Kidney capillary endothelial cell (primary cell): ENCODE measurements at regions not wholly inside any gene's neighbourhood (a gene's known extent, or its start where the extent isn't known, plus 50 kb on each side); places are given as distances from the start of the nearest gene placed in this dataset.
"Not testable (repeated sequence)": the region's sequence is repeated elsewhere in the genome, so short reads cannot be mapped to it uniquely, and the experiment has no call there.

Experiments used
- DNase-seq: peaks from one replicate; pipeline ENCODE4 v3.0.0-alpha.2; 2018; ENCODE audit warnings: low spot score

DNA sequence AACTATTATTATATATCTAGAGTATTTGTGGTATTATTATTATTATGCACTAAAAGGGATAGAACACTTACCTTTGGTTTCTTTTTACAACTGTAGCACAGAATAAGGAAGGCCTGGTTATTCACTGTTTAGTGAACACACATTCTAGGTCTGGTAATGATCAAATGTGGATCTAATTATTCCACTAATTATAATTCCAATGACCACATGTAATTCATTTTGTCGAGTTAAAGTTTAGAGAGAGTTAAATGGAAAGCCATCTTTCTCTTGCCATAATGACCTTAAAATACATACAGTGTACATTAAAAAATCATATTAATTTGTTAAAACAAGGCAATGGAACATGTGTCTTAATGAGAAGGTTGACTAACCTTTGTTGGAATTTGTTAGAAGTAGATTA lies 147.8 kb downstream of the SEM1 start:
- no peak for DNase-seq

DNA sequence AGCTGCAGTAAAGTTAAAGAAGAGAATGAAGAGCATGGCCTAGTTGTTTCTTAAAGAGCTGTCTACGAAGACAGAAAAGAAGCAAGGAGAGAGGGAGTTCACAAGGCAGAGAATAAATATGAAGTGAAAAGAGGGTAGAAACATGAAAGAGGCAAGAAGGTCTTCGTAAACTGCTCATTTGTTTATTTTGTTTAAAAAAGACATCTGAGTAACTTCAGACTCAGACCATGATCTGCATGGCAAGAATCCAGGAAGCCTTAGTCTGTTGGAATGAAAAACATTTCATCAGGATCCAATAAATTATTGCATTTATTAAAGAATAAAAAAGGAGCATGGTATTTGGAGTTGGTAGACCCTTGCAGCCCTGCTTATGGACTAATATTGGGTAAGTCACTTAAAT lies 151.1 kb downstream of the SEM1 start:
- DNase-seq: no peak

DNA sequence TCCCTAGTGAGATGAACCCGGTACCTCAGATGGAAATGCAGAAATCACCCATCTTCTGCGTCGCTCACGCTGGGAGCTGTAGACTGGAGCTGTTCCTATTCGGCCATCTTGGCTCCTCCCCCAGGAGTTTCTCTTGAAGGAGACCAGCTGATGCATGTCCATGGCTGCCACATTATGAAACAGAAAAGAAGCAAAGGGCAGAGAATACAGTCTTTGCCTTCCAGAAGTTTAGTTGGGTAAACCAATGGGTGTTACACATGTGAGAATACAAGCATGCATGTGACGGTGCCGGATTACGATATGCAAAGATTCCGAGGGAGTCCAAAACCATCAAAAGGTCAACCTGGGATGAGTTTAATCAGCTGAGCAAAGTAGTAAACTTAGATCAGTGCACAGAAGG lies 151.6 kb downstream of the SEM1 start:
- DNase-seq: no peak

DNA sequence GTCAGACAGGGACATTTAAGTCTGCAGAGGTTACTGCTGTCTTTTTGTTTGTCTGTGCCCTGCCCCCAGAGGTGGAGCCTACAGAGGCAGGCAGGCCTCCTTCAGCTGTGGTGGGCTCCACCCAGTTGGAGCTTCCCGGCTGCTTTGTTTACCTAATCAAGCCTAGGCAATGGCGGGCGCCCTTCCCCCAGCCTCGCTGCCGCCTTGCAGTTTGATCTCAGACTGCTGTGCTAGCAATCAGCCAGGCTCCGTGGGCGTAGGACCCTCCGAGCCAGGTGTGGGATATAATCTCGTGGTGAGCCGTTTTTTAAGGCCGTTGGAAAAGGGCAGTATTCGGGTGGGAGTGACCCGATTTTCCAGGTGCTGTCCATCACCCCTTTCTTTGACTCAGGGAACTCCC lies 152.0 kb downstream of the SEM1 start:
- not testable (repeated sequence) for DNase-seq

DNA sequence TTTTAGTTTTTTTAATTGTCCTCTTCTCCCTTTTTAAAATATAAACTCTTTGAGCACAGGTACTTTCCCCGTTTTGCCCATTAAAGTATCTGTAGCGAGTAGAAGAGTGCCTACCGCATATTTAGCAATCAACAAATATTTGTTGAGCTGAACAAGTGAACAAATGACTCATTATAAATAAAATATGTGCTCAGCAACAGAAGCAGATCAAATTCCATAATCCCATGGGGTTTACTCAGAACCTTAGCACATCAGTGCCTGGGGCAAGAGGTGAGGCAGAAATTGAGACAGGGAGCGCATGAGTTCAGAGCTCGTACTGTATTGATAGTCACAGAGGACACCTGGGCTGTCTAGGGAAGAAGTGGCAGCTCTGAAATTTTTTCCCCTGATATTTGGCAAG lies 161.0 kb downstream of the SEM1 start:
- no peak for DNase-seq

DNA sequence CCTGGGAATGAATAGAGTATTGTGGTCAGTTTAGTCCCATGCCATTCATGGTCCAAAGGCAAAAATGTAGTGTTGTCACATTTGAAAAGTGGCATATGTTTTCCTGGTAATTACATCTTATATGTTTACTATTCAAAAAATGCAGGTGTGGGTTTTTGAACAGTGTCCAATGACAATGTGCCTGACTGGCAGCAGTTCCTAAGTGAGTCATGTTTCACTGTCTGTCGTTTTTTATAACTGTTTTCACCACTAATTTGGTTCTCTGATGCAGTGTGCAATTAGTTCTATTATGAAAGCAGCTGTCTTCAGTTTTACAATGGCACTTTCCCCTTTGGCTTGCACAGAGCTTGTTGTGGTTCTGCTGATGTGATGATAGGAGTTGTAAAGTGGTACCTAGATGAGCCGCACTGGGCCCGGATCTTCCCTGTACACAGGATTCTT lies 162.3 kb downstream of the SEM1 start:
- DNase-seq: no peak

DNA sequence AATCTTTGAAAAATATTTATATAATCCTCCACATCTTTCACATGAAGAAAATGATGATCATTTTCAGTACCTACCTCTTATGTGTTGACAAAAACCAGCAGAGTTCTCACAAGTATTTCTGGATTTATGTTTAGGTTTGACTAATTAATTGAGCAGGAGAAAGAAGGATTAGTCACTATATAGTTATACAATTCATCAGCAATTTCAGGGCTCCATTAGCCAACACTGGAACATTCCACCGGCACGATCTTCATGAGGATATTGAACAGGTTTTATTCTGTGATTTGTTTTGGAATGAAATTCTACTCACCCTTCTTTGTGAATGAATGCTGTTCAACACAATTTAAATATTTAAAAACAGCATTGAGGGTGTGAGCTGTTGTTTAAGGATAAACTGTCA lies 163.2 kb downstream of the SEM1 start:
- DNase-seq: no peak

DNA sequence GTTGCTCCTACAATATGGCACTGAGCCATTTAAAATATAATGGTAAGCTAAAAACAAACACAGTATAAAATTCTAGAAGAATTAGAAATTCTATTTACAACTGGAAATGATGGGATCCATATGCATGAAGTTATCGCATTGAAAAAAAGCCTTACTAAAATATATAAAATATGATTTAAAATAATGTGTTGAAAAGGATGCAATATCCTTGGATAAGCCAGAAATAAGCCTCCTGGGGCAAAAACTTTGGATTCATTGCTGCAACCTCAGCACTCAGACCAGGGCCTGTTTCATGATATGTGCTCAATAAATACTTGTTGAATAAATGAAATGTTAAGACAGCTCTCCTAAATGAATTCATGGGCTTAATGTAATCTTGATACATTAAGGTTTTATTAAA lies 170.2 kb downstream of the SEM1 start:
- DNase-seq: no peak

DNA sequence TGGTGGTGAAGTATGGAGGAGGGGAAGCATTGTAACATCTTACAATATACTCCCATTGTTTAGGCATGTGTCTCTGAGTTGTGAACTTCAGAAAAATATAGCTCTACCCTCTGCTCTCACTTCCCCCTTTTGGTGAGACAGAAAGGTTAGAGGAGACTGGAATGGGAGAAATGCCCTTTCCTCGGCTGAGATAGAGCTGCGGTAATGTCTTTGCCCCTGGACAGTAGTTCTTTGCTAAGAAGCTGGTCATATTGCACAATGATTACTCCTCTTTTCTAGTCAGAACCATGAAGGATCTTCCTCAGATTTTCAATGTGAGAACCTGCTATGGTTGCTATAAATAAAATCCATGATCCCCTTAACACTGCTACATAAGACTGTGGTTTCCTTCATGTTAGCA lies 171.0 kb downstream of the SEM1 start:
- no peak for DNase-seq

DNA sequence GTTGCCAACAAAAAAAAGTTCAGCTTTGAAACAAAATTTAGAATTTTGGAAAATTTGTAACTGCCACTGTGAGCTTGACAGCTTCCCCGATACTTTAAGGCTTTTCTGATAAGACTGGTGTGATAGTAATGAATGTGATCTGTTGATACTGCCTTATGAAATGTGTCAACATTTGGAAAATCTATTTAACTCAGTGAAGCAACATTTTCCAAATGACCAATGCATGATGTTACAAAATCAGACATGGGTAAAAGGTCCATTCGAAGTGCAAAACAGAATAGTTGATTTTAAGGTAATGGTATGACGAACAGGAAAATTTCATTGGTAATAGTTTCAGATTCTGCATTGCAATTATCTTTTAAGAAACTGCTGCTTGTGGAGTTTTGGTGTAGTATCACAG lies 175.4 kb downstream of the SEM1 start:
- DNase-seq: no peak

DNA sequence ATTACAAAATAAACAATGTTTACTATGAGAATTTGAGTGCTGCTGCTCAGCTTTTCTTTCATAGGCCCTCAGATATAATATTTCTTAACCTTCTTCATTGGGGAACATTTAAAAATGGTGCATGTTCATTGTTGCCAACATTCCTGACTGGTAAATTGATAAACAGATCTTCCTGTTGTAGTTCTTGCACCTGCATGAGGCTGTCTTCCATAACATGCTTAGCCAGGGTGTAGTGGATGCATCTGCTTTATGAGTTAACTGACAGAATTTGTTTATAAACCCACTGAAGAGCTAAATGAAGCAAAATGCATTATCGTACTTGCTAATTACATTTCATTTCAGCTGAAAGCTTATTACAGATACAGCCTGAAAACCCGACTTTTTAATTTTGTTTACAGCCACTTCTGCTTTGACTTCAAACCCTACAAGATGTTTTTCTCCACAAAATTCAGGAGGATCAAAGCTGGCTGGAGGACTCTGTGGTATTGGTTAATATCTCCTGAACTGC lies 177.2 kb downstream of the SEM1 start:
- DNase-seq: no peak

DNA sequence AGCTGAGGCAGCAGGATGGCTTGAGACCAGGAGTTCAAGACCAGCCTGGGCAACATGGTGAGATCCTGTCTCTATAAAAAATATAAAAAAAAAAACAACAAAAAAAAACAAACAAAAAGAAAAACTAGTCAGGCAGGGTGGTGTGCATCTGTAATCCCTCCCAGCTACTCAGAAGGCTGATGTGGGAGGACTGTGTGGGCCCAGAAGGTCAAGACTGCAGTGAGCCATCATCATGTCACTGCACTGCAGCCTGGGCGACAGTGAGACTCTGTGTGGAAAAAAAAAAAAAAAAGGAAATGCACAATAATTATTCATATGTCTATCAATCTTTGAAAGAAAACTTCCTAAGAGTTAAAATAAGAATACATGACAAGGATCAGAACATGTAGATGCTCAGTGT lies 178.3 kb downstream of the SEM1 start:
- DNase-seq: no peak

DNA sequence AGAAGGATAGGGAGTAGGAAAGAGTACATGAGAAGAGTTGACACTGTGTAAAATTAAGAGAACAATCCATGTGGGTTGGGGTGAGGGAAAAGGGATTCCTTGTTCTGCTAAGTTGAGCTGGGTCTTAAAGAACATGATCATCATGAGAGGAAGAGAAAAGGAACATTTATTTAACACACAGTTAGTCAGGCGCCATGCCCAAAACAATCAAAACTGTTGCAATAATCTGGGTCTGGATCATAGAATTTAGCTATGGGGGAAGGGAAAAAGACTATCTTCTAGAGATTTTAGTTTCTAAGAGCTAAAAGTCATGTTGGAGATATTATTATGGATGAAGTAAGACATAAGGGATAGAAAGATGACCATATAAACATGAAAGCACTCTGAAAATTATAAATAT lies 178.9 kb downstream of the SEM1 start:
- DNase-seq: no peak

DNA sequence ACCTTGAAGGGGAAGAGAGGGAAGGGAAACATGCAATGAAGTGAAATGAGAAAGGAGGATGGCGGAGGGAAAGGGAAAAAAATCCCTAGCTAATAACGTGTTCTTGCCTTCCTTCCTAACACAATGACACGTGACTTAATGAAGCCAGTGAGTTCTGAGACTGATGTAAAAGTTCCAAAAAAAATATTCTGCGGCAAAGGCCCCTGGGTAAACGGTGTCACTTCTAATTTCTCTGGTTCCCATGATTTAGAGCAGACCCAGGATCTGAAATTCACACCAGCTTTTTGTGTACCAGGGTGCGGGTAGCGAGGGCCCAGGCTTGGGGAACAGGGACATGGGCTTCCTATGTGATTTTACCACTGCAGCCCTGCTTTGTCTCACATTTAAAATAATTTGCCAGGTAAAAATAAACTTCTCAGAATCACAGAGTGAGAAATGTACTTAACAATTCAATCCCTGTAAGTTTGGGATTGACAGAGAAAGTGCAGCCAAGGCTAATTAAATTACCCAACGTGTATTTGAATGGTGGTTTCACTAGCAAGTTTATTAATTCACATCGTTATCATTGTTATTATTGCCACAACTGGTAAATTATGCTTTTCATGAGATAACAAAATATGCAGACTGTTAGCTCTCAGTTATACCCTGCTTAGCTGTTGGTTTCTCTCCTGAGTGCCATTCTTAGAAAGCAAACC lies 182.4 kb downstream of the SEM1 start:
- no peak for DNase-seq

DNA sequence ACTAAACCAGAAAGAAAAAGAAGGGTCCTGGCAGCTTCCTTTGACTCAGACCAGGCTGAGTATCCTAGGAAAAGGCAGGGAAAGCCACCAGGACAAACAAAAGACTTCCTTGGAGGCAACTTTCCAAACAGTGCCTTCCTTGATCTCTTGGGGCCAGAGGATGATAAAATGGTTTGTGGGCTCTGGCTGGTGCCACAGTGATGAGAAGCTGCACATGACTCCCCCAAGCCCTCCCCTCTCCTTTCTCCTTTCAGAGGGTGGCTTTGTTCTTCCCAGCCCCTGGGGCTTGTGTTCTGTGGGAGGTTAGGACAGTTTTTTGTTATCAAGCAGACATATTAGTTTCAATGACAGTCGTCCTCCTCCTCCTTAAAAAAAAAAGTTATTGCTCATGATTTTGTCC lies 183.2 kb downstream of the SEM1 start:
- no peak for DNase-seq

DNA sequence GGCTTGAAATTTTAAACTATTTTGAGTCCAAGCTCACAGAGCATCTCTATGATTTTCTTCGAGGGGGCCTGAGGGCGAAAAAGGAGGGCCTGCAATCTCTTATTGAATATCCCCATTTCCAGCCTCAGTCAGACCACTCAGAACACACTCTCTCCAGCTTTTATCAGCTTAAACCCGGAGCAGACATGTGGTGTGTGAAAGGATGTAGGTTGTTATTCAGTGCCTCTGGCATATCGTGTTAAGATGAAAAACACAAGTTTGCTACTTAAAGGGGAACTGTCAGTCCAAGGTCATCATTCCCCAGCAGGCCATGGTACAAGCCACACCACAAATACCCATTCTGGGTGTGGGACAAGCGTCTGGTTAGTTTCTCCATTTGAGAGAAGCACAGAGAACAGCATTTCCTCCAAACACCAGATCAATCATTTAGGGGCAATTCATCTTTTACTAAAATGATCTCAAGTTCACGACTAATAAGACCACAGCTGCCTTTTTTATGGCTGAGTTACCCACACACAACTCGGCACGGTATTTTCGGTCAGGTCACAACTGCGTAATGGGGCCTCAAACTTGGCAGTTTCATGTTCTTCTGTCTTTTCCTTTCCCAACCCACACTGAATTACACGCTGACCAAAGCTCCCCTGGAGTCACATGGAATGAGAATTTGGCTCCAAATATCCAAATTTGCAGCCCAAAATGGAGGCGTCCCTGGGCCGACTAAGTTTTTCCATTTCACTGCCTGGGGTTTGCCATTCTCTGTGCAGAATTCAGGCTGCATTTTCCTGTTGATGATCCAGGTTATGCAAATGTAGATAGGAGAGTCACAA lies 188.4 kb downstream of the SEM1 start:
- no peak for DNase-seq

DNA sequence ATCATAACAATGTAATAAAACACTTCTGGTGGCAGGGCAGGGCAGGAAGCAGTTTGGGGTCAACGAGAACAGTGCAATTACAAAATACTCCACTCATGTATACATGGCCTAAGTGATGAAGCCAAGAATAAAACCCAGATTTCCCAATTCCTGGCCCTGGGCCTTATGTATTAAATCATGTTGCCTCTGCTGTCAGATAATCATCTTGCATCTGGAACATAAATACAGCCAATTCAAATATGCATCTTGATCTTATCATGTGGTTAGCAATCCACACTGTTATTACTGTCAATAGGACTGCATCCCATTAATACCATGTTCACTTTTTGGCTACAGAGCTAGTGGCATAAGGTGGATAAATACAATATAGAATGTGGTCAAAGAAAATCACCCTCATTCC lies 186.5 kb upstream of the SLC25A13 start:
- no peak for DNase-seq

DNA sequence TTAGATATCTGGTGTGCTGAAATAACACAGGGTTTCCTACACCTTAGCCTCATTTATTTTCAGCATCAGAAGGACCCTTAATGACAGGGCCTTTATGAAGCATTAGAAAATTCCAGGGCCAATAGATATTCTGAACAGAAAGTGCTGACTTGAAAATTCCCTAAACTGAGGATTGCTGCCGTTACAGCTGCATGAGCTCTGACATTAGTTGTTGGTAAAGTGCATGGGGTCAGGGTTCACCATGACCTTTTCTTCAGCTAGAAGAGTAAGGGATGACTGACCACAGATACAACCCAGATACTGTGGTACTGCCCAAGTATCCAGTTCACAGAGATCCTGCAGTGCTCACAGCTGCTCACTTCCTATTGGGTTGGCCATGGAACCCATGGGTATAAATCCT lies 181.7 kb upstream of the SLC25A13 start:
- DNase-seq: no peak

DNA sequence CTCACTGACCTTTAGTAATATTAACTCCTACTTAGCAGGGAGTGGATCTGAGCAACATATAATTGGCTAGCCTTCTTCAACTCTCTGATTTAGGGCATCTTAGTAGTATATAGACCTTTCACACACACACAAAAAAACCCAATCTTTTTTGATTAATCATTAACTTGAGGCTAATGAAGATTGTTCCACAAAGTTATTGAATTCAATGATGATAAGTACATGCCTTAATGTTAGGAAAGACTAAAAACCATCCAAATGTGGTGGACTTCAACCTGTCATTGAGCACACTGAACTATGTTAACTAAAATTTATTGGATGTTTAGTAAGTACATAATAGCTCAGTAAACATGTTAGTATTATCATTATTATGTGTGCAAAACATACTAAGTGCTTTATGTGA lies 179.4 kb upstream of the SLC25A13 start:
- no peak for DNase-seq

DNA sequence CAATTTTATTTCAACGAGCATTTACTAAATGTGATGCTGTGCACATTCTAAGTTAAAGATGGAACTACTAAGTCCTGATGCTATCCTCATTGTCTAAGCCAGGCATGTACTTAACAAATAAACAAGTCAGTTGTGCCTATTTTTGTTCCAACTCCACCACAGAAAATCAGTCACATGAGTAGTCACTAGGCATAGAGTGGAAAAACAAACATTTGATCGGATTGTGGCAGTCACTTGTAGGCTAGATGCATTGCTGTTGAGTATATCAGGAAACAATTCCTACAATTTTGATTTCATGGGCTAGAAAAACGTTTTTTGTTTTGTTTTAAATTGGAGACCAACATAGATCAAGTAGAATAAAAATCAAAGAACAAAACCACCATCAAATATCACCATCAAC lies 177.6 kb upstream of the SLC25A13 start:
- DNase-seq: no peak

DNA sequence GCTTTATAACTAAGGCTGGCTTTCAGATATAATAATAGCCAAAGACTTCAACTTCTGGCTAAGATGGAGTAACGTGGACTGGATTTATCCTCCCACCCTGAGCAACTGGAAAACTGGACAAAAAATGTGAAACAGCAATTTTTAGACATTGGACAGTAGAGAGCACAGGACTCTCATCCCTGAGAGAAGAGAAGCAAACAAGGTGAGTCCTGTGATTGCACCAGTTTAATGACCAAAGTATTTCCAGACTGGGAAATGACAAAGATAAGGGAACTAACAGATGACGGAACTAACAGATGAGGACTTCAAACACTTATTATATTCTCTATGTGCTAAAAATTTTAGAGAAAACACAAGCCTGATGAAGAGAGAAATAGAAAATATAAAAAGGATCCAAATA lies 175.7 kb upstream of the SLC25A13 start:
- no peak for DNase-seq

DNA sequence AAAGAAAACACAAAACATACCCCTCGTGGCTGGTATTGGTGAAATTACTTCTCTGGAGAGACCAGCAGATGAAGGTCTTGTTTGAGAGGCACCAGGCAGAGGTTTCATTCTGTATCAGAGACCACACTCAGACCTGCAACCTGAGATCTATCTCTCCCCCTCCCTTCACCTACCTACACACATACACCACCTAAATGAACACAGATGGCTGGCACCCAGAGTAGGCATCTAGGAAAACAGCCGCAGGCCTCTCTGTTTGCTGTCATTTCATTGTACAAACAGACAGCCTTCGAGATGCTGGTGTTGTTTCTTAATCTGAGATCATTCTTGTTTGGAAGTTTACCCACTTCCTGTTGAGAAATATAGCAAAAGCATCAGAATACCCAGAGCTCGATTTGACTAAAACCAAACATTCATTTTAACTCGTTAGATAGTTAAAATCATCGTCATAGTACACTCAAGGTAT lies 173.9 kb upstream of the SLC25A13 start:
- no peak for DNase-seq

DNA sequence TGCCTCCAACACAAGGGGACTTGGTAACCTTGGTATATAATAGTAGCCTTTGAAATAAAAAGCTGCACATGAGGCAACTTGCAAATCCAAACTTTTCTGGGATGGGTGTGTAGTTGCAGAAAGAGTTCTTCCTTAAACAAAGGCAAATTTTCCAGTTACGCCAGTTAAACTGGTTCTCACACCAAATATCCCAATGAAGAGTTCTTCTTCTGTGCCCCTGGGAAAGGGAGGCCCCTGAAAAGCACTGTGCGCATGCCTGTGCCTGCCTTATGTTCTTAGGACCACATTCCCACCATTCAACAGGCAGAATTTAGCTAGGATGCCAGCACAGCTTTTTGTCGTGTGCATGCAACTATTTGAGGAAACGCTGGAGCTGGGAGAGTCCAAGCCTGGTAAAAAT lies 164.8 kb upstream of the SLC25A13 start:
- DNase-seq: no peak

DNA sequence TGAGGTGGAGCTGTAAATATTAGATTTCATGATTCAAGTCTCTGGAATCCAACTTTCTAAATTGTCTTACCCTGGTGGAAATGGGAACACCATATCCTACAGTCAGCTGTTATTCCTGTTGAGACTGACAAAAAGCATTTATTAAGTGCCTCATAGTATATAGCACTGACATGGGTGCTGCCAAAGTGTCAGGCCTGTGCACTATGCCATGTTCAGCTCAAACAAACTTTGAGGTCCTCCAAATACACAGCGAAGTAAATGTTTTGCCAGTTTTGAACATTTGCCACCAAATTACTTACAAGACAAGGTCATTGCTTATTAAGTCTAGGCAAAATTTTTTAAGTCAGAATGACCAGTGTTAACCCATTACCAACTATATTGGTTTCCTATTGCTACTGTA lies 162.9 kb upstream of the SLC25A13 start:
- DNase-seq: no peak
